ENCODE measurements at regions not wholly inside any gene's neighbourhood (a gene's known extent, or its start where the extent isn't known, plus 50 kb on each side); places are given as distances from the start of the nearest gene placed in this dataset.

DNA sequence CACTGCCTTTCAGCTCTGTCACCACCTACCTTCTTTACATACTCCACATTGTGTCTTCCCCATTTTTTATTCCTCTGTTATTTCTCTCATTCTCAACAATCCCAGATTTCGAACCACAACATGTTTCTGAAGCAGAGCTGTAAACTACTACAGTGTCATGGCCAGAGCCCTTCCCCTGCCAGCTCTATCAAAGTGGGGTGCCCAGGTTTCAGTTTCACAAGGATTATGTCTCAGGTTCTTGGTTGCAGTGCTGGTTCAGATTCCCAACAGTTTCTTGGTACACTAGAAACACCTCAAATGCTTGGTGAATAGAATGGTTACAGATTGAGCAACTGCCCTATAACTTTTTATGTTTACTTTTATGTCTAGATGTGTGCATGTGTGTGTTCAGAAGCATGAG lies 172.7 kb upstream of the MTNR1B start:
- H3K36me3 ChIP-seq (ENCODE audit: control insufficient read depth in 4 of 4, insufficient read depth in 3 of 4, low read depth in 1 of 4, low read length in 3 of 4), result no peaks in the 10 kb centered on the region
- H3K4me3 ChIP-seq (ENCODE audit: low read depth in 1 of 3, low read length in 3 of 3), result no peak overlapping the region
- H3K9ac ChIP-seq (ENCODE audit: low read depth in 1 of 2, low read length in 2 of 2), result no peak overlapping the region
- no peak overlapping the region for H3K27ac ChIP-seq (ENCODE audit: low read depth in 1 of 2, low read length in 2 of 2)
- TF ChIP-seq, protein P1, sequence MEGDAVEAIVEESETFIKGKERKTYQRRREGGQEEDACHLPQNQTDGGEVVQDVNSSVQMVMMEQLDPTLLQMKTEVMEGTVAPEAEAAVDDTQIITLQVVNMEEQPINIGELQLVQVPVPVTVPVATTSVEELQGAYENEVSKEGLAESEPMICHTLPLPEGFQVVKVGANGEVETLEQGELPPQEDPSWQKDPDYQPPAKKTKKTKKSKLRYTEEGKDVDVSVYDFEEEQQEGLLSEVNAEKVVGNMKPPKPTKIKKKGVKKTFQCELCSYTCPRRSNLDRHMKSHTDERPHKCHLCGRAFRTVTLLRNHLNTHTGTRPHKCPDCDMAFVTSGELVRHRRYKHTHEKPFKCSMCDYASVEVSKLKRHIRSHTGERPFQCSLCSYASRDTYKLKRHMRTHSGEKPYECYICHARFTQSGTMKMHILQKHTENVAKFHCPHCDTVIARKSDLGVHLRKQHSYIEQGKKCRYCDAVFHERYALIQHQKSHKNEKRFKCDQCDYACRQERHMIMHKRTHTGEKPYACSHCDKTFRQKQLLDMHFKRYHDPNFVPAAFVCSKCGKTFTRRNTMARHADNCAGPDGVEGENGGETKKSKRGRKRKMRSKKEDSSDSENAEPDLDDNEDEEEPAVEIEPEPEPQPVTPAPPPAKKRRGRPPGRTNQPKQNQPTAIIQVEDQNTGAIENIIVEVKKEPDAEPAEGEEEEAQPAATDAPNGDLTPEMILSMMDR (IDR thresholded peaks at IDR 0.05; ENCODE audit: low read depth, low read length, missing input control), result no peak
- TF ChIP-seq TAF1 (conservative IDR thresholded peaks at IDR 0.05) (no peak), JUND (IDR thresholded peaks at IDR 0.05) (no peak), GABPA (IDR thresholded peaks at IDR 0.05 in 1 of 2, conservative IDR thresholded peaks at IDR 0.05 in 1 of 2) (no peak), SP1 (IDR thresholded peaks at IDR 0.05) (no peak), EGR1 (IDR thresholded peaks at IDR 0.05; ENCODE audit: low read depth in 2 of 2) (no peak), YY1 (IDR thresholded peaks at IDR 0.05) (no peak)
- H3K4me1 ChIP-seq (ENCODE audit: control insufficient read depth in 4 of 4, insufficient read depth in 4 of 4, low read length in 3 of 4), result no peaks in the 10 kb centered on the region
- H3K9me3 ChIP-seq (ENCODE audit: control insufficient read depth in 4 of 4, low read length in 3 of 4), result peaks cover 0 to 3% (median 0%) of the 10 kb centered on the region in 4 donors
- peaks cover 0 to 4% (median 0%) of the 10 kb centered on the region in 4 donors for H3K27me3 ChIP-seq (ENCODE audit: control insufficient read depth in 4 of 4, insufficient read depth in 4 of 4, low read length in 3 of 4)
- DNase-seq (ENCODE audit: low spot score), result no peak
- 73% methylated on average over 1 of the region's 1 CpG for WGBS

DNA sequence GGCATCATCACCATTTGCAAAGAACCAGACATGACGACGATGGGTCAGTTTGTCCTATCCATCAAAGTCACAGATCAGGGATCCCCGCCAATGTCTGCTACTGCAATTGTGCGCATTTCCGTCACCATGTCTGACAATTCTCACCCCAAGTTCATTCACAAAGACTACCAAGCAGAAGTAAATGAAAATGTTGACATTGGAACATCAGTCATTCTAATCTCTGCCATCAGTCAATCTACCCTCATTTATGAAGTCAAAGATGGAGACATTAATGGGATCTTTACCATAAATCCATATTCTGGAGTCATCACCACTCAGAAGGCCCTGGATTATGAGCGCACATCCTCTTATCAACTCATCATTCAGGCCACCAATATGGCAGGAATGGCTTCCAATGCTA lies 171.6 kb upstream of the MTNR1B start:
- WGBS, result 87% methylated on average over 6 of the region's 6 CpGs
- Histone ChIP-seq H3K27ac (ENCODE audit: low read depth in 1 of 2, low read length in 2 of 2) (no peak overlapping the region), H3K9me3 (ENCODE audit: control insufficient read depth in 4 of 4, low read length in 3 of 4) (peaks cover 0 to 3% (median 0%) of the 10 kb centered on the region in 4 donors)

More for the DNA sequence above, 171.6 kb upstream of the MTNR1B start:
- Histone ChIP-seq H3K36me3 (ENCODE audit: control insufficient read depth in 4 of 4, insufficient read depth in 3 of 4, low read depth in 1 of 4, low read length in 3 of 4) (no peaks in the 10 kb centered on the region), H3K4me1 (ENCODE audit: control insufficient read depth in 4 of 4, insufficient read depth in 4 of 4, low read length in 3 of 4) (no peaks in the 10 kb centered on the region), H3K4me3 (ENCODE audit: low read depth in 1 of 3, low read length in 3 of 3) (no peak overlapping the region), H3K27me3 (ENCODE audit: control insufficient read depth in 4 of 4, insufficient read depth in 4 of 4, low read length in 3 of 4) (no peaks in the 10 kb centered on the region), H3K9ac (ENCODE audit: low read depth in 1 of 2, low read length in 2 of 2) (no peak overlapping the region)
- no peak for DNase-seq (ENCODE audit: low spot score)
- TF ChIP-seq, protein P2, sequence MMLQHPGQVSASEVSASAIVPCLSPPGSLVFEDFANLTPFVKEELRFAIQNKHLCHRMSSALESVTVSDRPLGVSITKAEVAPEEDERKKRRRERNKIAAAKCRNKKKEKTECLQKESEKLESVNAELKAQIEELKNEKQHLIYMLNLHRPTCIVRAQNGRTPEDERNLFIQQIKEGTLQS (IDR thresholded peaks at IDR 0.05), result no peak
- TF ChIP-seq, protein P3, sequence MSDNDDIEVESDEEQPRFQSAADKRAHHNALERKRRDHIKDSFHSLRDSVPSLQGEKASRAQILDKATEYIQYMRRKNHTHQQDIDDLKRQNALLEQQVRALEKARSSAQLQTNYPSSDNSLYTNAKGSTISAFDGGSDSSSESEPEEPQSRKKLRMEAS (IDR thresholded peaks at IDR 0.05), result no peak
- no peak for TF ChIP-seq TAF1 (conservative IDR thresholded peaks at IDR 0.05)
- no peak for TF ChIP-seq HNF4G (IDR thresholded peaks at IDR 0.05)
- TF ChIP-seq RXRA (IDR thresholded peaks at IDR 0.05), result no peak
- TF ChIP-seq, protein P4, sequence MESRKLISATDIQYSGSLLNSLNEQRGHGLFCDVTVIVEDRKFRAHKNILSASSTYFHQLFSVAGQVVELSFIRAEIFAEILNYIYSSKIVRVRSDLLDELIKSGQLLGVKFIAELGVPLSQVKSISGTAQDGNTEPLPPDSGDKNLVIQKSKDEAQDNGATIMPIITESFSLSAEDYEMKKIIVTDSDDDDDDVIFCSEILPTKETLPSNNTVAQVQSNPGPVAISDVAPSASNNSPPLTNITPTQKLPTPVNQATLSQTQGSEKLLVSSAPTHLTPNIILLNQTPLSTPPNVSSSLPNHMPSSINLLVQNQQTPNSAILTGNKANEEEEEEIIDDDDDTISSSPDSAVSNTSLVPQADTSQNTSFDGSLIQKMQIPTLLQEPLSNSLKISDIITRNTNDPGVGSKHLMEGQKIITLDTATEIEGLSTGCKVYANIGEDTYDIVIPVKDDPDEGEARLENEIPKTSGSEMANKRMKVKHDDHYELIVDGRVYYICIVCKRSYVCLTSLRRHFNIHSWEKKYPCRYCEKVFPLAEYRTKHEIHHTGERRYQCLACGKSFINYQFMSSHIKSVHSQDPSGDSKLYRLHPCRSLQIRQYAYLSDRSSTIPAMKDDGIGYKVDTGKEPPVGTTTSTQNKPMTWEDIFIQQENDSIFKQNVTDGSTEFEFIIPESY (IDR thresholded peaks at IDR 0.05), result no peak
- no peak for TF ChIP-seq RAD21 (IDR thresholded peaks at IDR 0.05)
- no peak for TF ChIP-seq FOXA1 (IDR thresholded peaks at IDR 0.05)
- TF ChIP-seq SP1 (IDR thresholded peaks at IDR 0.05), result no peak
- TF ChIP-seq FOXA2 (IDR thresholded peaks at IDR 0.05), result no peak
- TF ChIP-seq GABPA (IDR thresholded peaks at IDR 0.05 in 1 of 2, conservative IDR thresholded peaks at IDR 0.05 in 1 of 2), result no peak
- no peak for TF ChIP-seq NR2F2 (IDR thresholded peaks at IDR 0.05)
- TF ChIP-seq HNF4A (conservative IDR thresholded peaks at IDR 0.05), result no peak
- TF ChIP-seq EGR1 (IDR thresholded peaks at IDR 0.05; ENCODE audit: low read depth in 2 of 2), result no peak
- TF ChIP-seq, protein P5, sequence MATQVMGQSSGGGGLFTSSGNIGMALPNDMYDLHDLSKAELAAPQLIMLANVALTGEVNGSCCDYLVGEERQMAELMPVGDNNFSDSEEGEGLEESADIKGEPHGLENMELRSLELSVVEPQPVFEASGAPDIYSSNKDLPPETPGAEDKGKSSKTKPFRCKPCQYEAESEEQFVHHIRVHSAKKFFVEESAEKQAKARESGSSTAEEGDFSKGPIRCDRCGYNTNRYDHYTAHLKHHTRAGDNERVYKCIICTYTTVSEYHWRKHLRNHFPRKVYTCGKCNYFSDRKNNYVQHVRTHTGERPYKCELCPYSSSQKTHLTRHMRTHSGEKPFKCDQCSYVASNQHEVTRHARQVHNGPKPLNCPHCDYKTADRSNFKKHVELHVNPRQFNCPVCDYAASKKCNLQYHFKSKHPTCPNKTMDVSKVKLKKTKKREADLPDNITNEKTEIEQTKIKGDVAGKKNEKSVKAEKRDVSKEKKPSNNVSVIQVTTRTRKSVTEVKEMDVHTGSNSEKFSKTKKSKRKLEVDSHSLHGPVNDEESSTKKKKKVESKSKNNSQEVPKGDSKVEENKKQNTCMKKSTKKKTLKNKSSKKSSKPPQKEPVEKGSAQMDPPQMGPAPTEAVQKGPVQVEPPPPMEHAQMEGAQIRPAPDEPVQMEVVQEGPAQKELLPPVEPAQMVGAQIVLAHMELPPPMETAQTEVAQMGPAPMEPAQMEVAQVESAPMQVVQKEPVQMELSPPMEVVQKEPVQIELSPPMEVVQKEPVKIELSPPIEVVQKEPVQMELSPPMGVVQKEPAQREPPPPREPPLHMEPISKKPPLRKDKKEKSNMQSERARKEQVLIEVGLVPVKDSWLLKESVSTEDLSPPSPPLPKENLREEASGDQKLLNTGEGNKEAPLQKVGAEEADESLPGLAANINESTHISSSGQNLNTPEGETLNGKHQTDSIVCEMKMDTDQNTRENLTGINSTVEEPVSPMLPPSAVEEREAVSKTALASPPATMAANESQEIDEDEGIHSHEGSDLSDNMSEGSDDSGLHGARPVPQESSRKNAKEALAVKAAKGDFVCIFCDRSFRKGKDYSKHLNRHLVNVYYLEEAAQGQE (IDR thresholded peaks at IDR 0.05), result no peak
- TF ChIP-seq, protein P1 (IDR thresholded peaks at IDR 0.05; ENCODE audit: low read depth, low read length, missing input control), result no peak
- TF ChIP-seq YY1 (IDR thresholded peaks at IDR 0.05), result no peak
- TF ChIP-seq JUND (IDR thresholded peaks at IDR 0.05), result no peak

Measured in liver (tissue), 8 donors.